Neural cell (in vitro differentiated cells): ENCODE measurements at regions not wholly inside any gene's neighbourhood (a gene's known extent, or its start where the extent isn't known, plus 50 kb on each side); places are given as distances from the start of the nearest gene placed in this dataset.

ENCODE experiments used
- H2AFZ ChIP-seq: fragments of 200-600, 300-800 bp; sonication (generic), shearing (Covaris generic); 2 replicates; pipeline ENCODE4 v1.6.0; 2014; ENCODE audit warnings: low read depth, mild to moderate bottlenecking, antibody characterized with exemption, low read length, moderate library complexity
- H3F3A ChIP-seq: fragments of 200-600 bp; shearing (Covaris generic); 2 replicates; pipeline ENCODE4 v1.6.1; 2016; ENCODE audit warnings: mild to moderate bottlenecking, moderate library complexity, mixed read lengths, antibody characterized with exemption, low read length; ENCODE audit not compliant: insufficient read depth, poor library complexity, severe bottlenecking
- H3K27ac ChIP-seq: fragments of 200-600, 300-800 bp; sonication (generic), shearing (Covaris generic); 2 replicates; pipeline ENCODE4 v1.5.1; 2014; ENCODE audit warnings: mild to moderate bottlenecking, low read length, moderate library complexity
- H3K27me3 ChIP-seq: fragments of 300-800, 200-600 bp; sonication (generic), shearing (Covaris generic); 2 replicates; pipeline ENCODE4 v1.6.0; 2014; ENCODE audit warnings: mild to moderate bottlenecking, low read depth, low read length, moderate library complexity; ENCODE audit not compliant: insufficient read depth
- H3K36me3 ChIP-seq: fragments of 300-800, 200-600 bp; sonication (generic), shearing (Covaris generic); 2 replicates; pipeline ENCODE4 v1.5.1; 2014; ENCODE audit warnings: mild to moderate bottlenecking, antibody characterized with exemption, low read length, moderate library complexity; ENCODE audit not compliant: insufficient read depth
- H3K4me2 ChIP-seq: fragments of 300-800, 200-600 bp; sonication (generic), shearing (Covaris generic); 2 replicates; pipeline ENCODE4 v1.6.0; 2014; ENCODE audit warnings: mild to moderate bottlenecking, low read length
- H3K4me3 ChIP-seq: fragments of 300-800, 200-600 bp; sonication (generic), shearing (Covaris generic); 2 replicates; pipeline ENCODE4 v1.5.1; 2014; ENCODE audit warnings: mild to moderate bottlenecking, low read length, moderate library complexity
- H3K79me2 ChIP-seq: fragments of 200-600 bp; shearing (Covaris generic); replicated peaks from 2 replicates; pipeline ENCODE4 v1.6.0; 2014; ENCODE audit warnings: mild to moderate bottlenecking, low read length, moderate library complexity; ENCODE audit not compliant: insufficient read depth
- H3K9ac ChIP-seq: fragments of 300-800, 200-600 bp; sonication (generic), shearing (Covaris generic); 2 replicates; pipeline ENCODE4 v1.6.1; 2016; ENCODE audit warnings: mild to moderate bottlenecking, low read length, mixed read lengths
- H3K9me2 ChIP-seq: fragments of 200-600 bp; shearing (Covaris generic); 2 replicates; pipeline ENCODE4 v1.6.1; 2016; ENCODE audit warnings: mild to moderate bottlenecking, low read length, mixed read lengths; ENCODE audit not compliant: insufficient read depth
- H3K9me3 ChIP-seq: fragments of 200-600, 300-800 bp; sonication (generic), shearing (Covaris generic); 2 replicates; pipeline ENCODE4 v1.6.1; 2016; ENCODE audit warnings: mild to moderate bottlenecking, mixed run types, low read length, moderate library complexity, mixed read lengths
- H4K20me1 ChIP-seq: fragments of 200-600 bp; shearing (Covaris generic); 2 replicates; pipeline ENCODE4 v1.6.1; 2016; ENCODE audit warnings: mild to moderate bottlenecking, mixed run types; ENCODE audit not compliant: insufficient read depth
- CTCF ChIP-seq: fragments of 450-650 bp; IDR thresholded peaks from 2 replicates; pipeline ENCODE4 v1.5.1; 2014; ENCODE audit warnings: antibody characterized with exemption, mild to moderate bottlenecking, moderate library complexity; ENCODE audit not compliant: poor library complexity, severe bottlenecking
- EP300 ChIP-seq: fragments of 450-650 bp; conservative IDR thresholded peaks from 2 replicates; pipeline ENCODE4 v1.6.1; 2014; ENCODE audit warnings: antibody characterized with exemption, mild to moderate bottlenecking, moderate library complexity; ENCODE audit not compliant: poor library complexity, severe bottlenecking
- EZH2 ChIP-seq: fragments of 200-600, 300-800 bp; shearing (Covaris generic), sonication (generic); IDR thresholded peaks from 2 replicates; pipeline ENCODE4 v1.6.1; 2014; ENCODE audit warnings: antibody characterized with exemption, low read length, borderline replicate concordance, mild to moderate bottlenecking; ENCODE audit not compliant: insufficient read depth, poor library complexity, severe bottlenecking
- MXI1 ChIP-seq: fragments of 450-650 bp; conservative IDR thresholded peaks from 2 replicates; pipeline ENCODE4 v1.6.1; 2014; ENCODE audit warnings: antibody characterized with exemption, mild to moderate bottlenecking; ENCODE audit not compliant: poor library complexity, severe bottlenecking
- POLR2AphosphoS5 ChIP-seq: IDR thresholded peaks from 2 replicates; pipeline ENCODE4 v1.6.1; 2012
- RAD21 ChIP-seq: fragments of 450-650 bp; conservative IDR thresholded peaks from 2 replicates; pipeline ENCODE4 v1.6.1; 2014; ENCODE audit warnings: antibody characterized with exemption, mild to moderate bottlenecking, moderate library complexity
- REST ChIP-seq: IDR thresholded peaks from 2 replicates; pipeline ENCODE4 v1.6.1; 2012; ENCODE audit warnings: borderline replicate concordance
- SMC3 ChIP-seq: fragments of 450-650 bp; conservative IDR thresholded peaks from 2 replicates; pipeline ENCODE4 v1.6.1; 2014; ENCODE audit warnings: antibody characterized with exemption, mild to moderate bottlenecking, moderate library complexity; ENCODE audit not compliant: poor library complexity
- TAF1 ChIP-seq: IDR thresholded peaks from 2 replicates; pipeline ENCODE4 v1.6.1; 2012; ENCODE audit warnings: low read depth

GRCh38 chr16:73756289-73757178 is 540.1 kb upstream of the PSMD7 start:
- H3K4me2 ChIP-seq, result no peak overlapping the region
- H4K20me1 ChIP-seq, result no peaks in the 10 kb centered on the region
- no peaks in the 10 kb centered on the region for H3K79me2 ChIP-seq

More at GRCh38 chr16:73756289-73757178, 540.1 kb upstream of the PSMD7 start:
- Histone ChIP-seq H3F3A (no peaks in the 10 kb centered on the region), H3K4me3 (no peak overlapping the region), H3K27me3 (no peaks in the 10 kb centered on the region), H3K9me2 (no peaks in the 10 kb centered on the region), H2AFZ (no peak overlapping the region), H3K9me3 (no peaks in the 10 kb centered on the region), H3K36me3 (no peaks in the 10 kb centered on the region), H3K9ac (no peak overlapping the region), H3K27ac (no peak overlapping the region)
- TF ChIP-seq POLR2AphosphoS5, result no peak
- no peak for TF ChIP-seq SMC3
- TF ChIP-seq EZH2, result no peak
- TF ChIP-seq EP300, result no peak
- no peak for TF ChIP-seq RAD21
- no peak for TF ChIP-seq REST
- TF ChIP-seq TAF1, result no peak
- TF ChIP-seq MXI1, result no peak
- TF ChIP-seq CTCF, result no peak
